ENCODE measurements at regions not wholly inside any gene's neighbourhood (a gene's known extent, or its start where the extent isn't known, plus 50 kb on each side); places are given as distances from the start of the nearest gene placed in this dataset.
"Not testable (repeated sequence)": the region's sequence is repeated elsewhere in the genome, so short reads cannot be mapped to it uniquely, and the experiment has no call there.

DNA sequence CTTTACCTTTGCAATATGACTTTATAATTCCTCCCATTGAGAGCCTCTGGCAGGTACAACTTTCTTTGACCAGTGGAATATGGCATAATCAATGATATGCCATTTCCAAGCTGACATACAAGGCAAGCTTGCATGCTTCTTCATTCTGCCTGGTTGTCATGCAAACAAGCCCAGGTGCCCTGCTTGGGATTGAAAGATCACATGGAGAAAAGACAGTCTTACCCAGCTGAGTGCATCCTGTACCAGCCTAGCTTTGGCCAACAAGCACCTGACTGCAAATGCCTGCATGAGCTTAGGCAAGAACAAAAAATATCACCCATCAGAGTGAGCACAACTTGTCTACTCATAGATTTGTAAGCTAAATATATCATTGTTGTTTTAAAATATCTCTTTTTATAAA, 82.9 kb upstream of the KCND2 start:
- Histone ChIP-seq H3K79me2 (ENCODE audit: insufficient read depth, low read length) (no peaks in the 10 kb centered on the region), H4K20me1 (ENCODE audit: insufficient read depth, low read length) (no peaks in the 10 kb centered on the region), H3K4me3 (ENCODE audit: low read depth in 1 of 2, low read length in 2 of 2) (no peak overlapping the region), H3K27ac (ENCODE audit: low read length) (no peak overlapping the region), H3K27me3 (ENCODE audit: insufficient read depth, low read length, poor library complexity) (no peaks in the 10 kb centered on the region), H3K9ac (ENCODE audit: low read depth, low read length) (no peak overlapping the region), H3K4me2 (ENCODE audit: insufficient read depth, low read length) (no peak overlapping the region), H2AFZ (ENCODE audit: low read depth, low read length) (no peak overlapping the region), H3K36me3 (ENCODE audit: insufficient read depth, low read length) (no peaks in the 10 kb centered on the region), H3K4me1 (ENCODE audit: insufficient read depth, low read length) (no peaks in the 10 kb centered on the region), H3K9me3 (ENCODE audit: insufficient read depth, low read length, severe bottlenecking) (no peaks in the 10 kb centered on the region)
- DNase-seq (no peak), ATAC-seq (ENCODE audit: insufficient read depth, low read depth) (no peak)
- TF ChIP-seq EZH2 (IDR thresholded peaks at IDR 0.05; ENCODE audit: borderline replicate concordance, low read depth, low read length, severe bottlenecking): no peak

DNA sequence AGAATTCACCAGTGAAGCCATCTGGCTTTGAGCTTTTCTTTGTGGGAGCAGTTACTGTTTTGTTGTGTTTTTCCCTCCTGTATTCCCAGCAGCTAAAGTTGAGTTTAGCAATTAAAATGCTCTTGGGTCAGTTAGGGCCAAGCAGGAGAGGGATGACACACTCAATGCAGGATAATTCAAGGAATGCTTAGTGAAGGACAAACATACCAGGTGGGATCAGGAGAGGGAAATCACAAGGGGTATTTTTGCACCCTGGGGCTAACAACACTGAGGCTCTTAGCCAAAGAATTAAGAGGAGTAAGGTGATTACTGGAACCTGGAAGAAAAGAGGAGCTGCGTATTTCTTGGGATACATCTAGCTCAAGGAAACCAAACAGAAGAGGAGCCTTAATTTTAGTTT, 82.4 kb upstream of the KCND2 start:
- Histone ChIP-seq H3K4me1 (ENCODE audit: insufficient read depth, low read length) (no peaks in the 10 kb centered on the region), H3K27ac (ENCODE audit: low read length) (no peak overlapping the region), H2AFZ (ENCODE audit: low read depth, low read length) (no peak overlapping the region), H3K79me2 (ENCODE audit: insufficient read depth, low read length) (no peaks in the 10 kb centered on the region), H3K9me3 (ENCODE audit: insufficient read depth, low read length, severe bottlenecking) (no peaks in the 10 kb centered on the region), H3K36me3 (ENCODE audit: insufficient read depth, low read length) (no peaks in the 10 kb centered on the region), H4K20me1 (ENCODE audit: insufficient read depth, low read length) (no peaks in the 10 kb centered on the region), H3K4me2 (ENCODE audit: insufficient read depth, low read length) (no peak overlapping the region), H3K27me3 (ENCODE audit: insufficient read depth, low read length, poor library complexity) (no peaks in the 10 kb centered on the region), H3K4me3 (ENCODE audit: low read depth in 1 of 2, low read length in 2 of 2) (no peak overlapping the region), H3K9ac (ENCODE audit: low read depth, low read length) (no peak overlapping the region)
- TF ChIP-seq, protein P1, sequence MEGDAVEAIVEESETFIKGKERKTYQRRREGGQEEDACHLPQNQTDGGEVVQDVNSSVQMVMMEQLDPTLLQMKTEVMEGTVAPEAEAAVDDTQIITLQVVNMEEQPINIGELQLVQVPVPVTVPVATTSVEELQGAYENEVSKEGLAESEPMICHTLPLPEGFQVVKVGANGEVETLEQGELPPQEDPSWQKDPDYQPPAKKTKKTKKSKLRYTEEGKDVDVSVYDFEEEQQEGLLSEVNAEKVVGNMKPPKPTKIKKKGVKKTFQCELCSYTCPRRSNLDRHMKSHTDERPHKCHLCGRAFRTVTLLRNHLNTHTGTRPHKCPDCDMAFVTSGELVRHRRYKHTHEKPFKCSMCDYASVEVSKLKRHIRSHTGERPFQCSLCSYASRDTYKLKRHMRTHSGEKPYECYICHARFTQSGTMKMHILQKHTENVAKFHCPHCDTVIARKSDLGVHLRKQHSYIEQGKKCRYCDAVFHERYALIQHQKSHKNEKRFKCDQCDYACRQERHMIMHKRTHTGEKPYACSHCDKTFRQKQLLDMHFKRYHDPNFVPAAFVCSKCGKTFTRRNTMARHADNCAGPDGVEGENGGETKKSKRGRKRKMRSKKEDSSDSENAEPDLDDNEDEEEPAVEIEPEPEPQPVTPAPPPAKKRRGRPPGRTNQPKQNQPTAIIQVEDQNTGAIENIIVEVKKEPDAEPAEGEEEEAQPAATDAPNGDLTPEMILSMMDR (IDR thresholded peaks at IDR 0.05; ENCODE audit: borderline replicate concordance, extremely low read depth, low read length, poor library complexity, severe bottlenecking): no peak
- no peak for TF ChIP-seq EZH2 (IDR thresholded peaks at IDR 0.05; ENCODE audit: borderline replicate concordance, low read depth, low read length, severe bottlenecking)
- DNase-seq (no peak), ATAC-seq (ENCODE audit: insufficient read depth, low read depth) (no peak)

DNA sequence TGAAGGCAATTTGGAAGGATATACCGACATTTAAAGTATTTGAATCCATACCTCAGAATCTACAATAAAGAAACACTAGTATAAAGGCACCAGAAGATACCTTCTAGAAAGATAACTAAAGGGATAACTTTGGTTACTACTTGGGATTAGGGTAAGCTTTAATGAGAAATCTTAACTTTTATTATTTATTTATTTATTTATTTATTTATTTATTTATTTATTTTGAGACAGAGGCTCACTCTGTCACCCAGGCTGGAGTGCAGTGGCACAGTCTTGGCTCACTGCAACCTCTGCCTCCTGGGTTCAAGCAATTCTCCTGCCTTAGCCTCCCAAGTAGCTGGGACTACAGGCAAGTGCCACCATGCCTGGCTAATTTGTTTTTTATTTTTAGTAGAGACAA, 81.6 kb upstream of the KCND2 start:
- not testable (repeated sequence) for H3K4me2 ChIP-seq (ENCODE audit: insufficient read depth, low read length); H3K36me3 ChIP-seq (ENCODE audit: insufficient read depth, low read length); H2AFZ ChIP-seq (ENCODE audit: low read depth, low read length); H3K9me3 ChIP-seq (ENCODE audit: insufficient read depth, low read length, severe bottlenecking); H3K4me3 ChIP-seq (ENCODE audit: low read depth in 1 of 2, low read length in 2 of 2); DNase-seq; H3K9ac ChIP-seq (ENCODE audit: low read depth, low read length); H3K79me2 ChIP-seq (ENCODE audit: insufficient read depth, low read length); H3K27me3 ChIP-seq (ENCODE audit: insufficient read depth, low read length, poor library complexity); H4K20me1 ChIP-seq (ENCODE audit: insufficient read depth, low read length); ATAC-seq (ENCODE audit: insufficient read depth, low read depth); H3K4me1 ChIP-seq (ENCODE audit: insufficient read depth, low read length); H3K27ac ChIP-seq (ENCODE audit: low read length)

DNA sequence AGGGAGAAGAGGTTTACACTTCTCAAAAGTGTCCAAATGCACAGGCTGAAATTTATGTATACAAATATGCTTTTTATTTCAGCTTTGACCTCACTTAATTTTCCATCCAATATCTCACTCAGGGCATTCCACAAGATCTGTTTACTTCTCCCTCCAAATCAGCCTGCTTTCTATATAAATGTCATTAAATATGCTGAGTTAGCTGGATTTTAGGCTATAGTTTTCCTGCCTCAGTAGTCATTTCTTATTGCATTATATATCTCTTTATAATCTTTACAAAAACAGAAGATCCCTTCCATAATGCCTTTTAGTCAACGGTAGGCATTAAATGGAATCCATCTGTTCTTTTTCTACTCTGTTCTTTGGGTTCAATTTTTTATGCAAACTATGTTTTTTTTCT, 71.7 kb upstream of the KCND2 start:
- H3K36me3 ChIP-seq (ENCODE audit: insufficient read depth, low read length): no peaks in the 10 kb centered on the region
- no peak overlapping the region for H3K4me3 ChIP-seq (ENCODE audit: low read depth in 1 of 2, low read length in 2 of 2)
- H2AFZ ChIP-seq (ENCODE audit: low read depth, low read length): no peak overlapping the region
- H3K9ac ChIP-seq (ENCODE audit: low read depth, low read length): no peak overlapping the region
- DNase-seq (no peak), ATAC-seq (ENCODE audit: insufficient read depth, low read depth) (no peak)
- no peaks in the 10 kb centered on the region for H3K79me2 ChIP-seq (ENCODE audit: insufficient read depth, low read length)
- no peak overlapping the region for H3K4me2 ChIP-seq (ENCODE audit: insufficient read depth, low read length)
- no peaks in the 10 kb centered on the region for H4K20me1 ChIP-seq (ENCODE audit: insufficient read depth, low read length)
- TF ChIP-seq EZH2 (IDR thresholded peaks at IDR 0.05; ENCODE audit: borderline replicate concordance, low read depth, low read length, severe bottlenecking): no peak
- TF ChIP-seq, protein P1 (IDR thresholded peaks at IDR 0.05; ENCODE audit: borderline replicate concordance, extremely low read depth, low read length, poor library complexity, severe bottlenecking): no peak
- no peak overlapping the region for H3K27ac ChIP-seq (ENCODE audit: low read length)
- H3K27me3 ChIP-seq (ENCODE audit: insufficient read depth, low read length, poor library complexity): no peaks in the 10 kb centered on the region
- H3K4me1 ChIP-seq (ENCODE audit: insufficient read depth, low read length): no peaks in the 10 kb centered on the region
- H3K9me3 ChIP-seq (ENCODE audit: insufficient read depth, low read length, severe bottlenecking): no peaks in the 10 kb centered on the region

Measured in DND-41 (cell line).